ENCODE measurements at regions not wholly inside any gene's neighbourhood (a gene's known extent, or its start where the extent isn't known, plus 50 kb on each side); places are given as distances from the start of the nearest gene placed in this dataset.
"Not testable (repeated sequence)": the region's sequence is repeated elsewhere in the genome, so short reads cannot be mapped to it uniquely, and the experiment has no call there.

GRCh38 chr4:23966725-23967124 is 76.9 kb upstream of the PPARGC1A start:
- no peak for ATAC-seq
- TF ChIP-seq ZNF8 (CRISPR knock-in tag; IDR thresholded peaks at IDR 0.05) (no peak), OSR1 (CRISPR knock-in tag; IDR thresholded peaks at IDR 0.05) (no peak), SNAI2 (CRISPR knock-in tag; IDR thresholded peaks at IDR 0.05) (no peak), ARNTL (CRISPR knock-in tag; IDR thresholded peaks at IDR 0.05; ENCODE audit: borderline replicate concordance, low read depth) (no peak), PPARA (CRISPR knock-in tag; IDR thresholded peaks at IDR 0.05; ENCODE audit: borderline replicate concordance) (no peak), ZNF565 (CRISPR knock-in tag; conservative IDR thresholded peaks at IDR 0.05; ENCODE audit: low read depth) (no peak), GLIS3 (CRISPR knock-in tag; IDR thresholded peaks at IDR 0.05) (no peak), TSHZ2 (CRISPR knock-in tag; IDR thresholded peaks at IDR 0.05) (no peak), RARB (CRISPR knock-in tag; IDR thresholded peaks at IDR 0.05) (no peak), ZC3H10 (CRISPR knock-in tag; IDR thresholded peaks at IDR 0.05) (no peak)

- no peak for ATAC-seq
- no peak for TF ChIP-seq ZNF70 (CRISPR knock-in tag; IDR thresholded peaks at IDR 0.05)
- no peak for TF ChIP-seq ARNTL (CRISPR knock-in tag; IDR thresholded peaks at IDR 0.05; ENCODE audit: borderline replicate concordance, low read depth)
- no peak for TF ChIP-seq ZFP30 (CRISPR knock-in tag; IDR thresholded peaks at IDR 0.05)
- no peak for TF ChIP-seq ESRRG (CRISPR knock-in tag; IDR thresholded peaks at IDR 0.05)
Observed at GRCh38 chr4:23962462-23962861, 72.6 kb upstream of the PPARGC1A start.

GRCh38 chr4:23961395-23961794 is 71.5 kb upstream of the PPARGC1A start:
- not testable (repeated sequence) for ATAC-seq

GRCh38 chr4:23959396-23960148 is 69.7 kb upstream of the PPARGC1A start:
- ATAC-seq = no peak
- TF ChIP-seq POU6F1 (CRISPR knock-in tag; IDR thresholded peaks at IDR 0.05; ENCODE audit: borderline replicate concordance, low read depth) (no peak), ZFP3 (CRISPR knock-in tag; IDR thresholded peaks at IDR 0.05) (no peak), CSDC2 (CRISPR knock-in tag; IDR thresholded peaks at IDR 0.05) (no peak), TOX (CRISPR knock-in tag; IDR thresholded peaks at IDR 0.05; ENCODE audit: borderline replicate concordance) (no peak), ESRRG (CRISPR knock-in tag; IDR thresholded peaks at IDR 0.05) (no peak), ZNF8 (CRISPR knock-in tag; IDR thresholded peaks at IDR 0.05) (no peak), ZNF565 (CRISPR knock-in tag; conservative IDR thresholded peaks at IDR 0.05; ENCODE audit: low read depth) (no peak), TSHZ2 (CRISPR knock-in tag; IDR thresholded peaks at IDR 0.05) (no peak), GLIS3 (CRISPR knock-in tag; IDR thresholded peaks at IDR 0.05) (no peak)

- no peak for ATAC-seq
- no peak for TF ChIP-seq TOX (CRISPR knock-in tag; IDR thresholded peaks at IDR 0.05; ENCODE audit: borderline replicate concordance)
- no peak for TF ChIP-seq SNAI2 (CRISPR knock-in tag; IDR thresholded peaks at IDR 0.05)
- no peak for TF ChIP-seq ZFP3 (CRISPR knock-in tag; IDR thresholded peaks at IDR 0.05)
- no peak for TF ChIP-seq CREB5 (CRISPR knock-in tag; IDR thresholded peaks at IDR 0.05; ENCODE audit: low read depth)
- TF ChIP-seq ZFP30 (CRISPR knock-in tag; IDR thresholded peaks at IDR 0.05) = no peak
- TF ChIP-seq RARB (CRISPR knock-in tag; IDR thresholded peaks at IDR 0.05) = no peak
- TF ChIP-seq TSHZ2 (CRISPR knock-in tag; IDR thresholded peaks at IDR 0.05) = no peak
- TF ChIP-seq TCF4 (CRISPR knock-in tag; IDR thresholded peaks at IDR 0.05; ENCODE audit: borderline replicate concordance) = no peak
- no peak for TF ChIP-seq PATZ1 (CRISPR knock-in tag; IDR thresholded peaks at IDR 0.05; ENCODE audit: borderline replicate concordance)
Observed at GRCh38 chr4:23958749-23959148, 68.9 kb upstream of the PPARGC1A start.
